Kidney (tissue), 13 donors: ENCODE measurements at regions not wholly inside any gene's neighbourhood (a gene's known extent, or its start where the extent isn't known, plus 50 kb on each side); places are given as distances from the start of the nearest gene placed in this dataset.

Experiments used
- DNase-seq, 5 donors: peaks; one replicate each; pipeline ENCODE4 v3.0.0-alpha.2; 2013 to 2020
- FAIRE-seq: peaks from 2 replicates; lab custom pipeline; 2012; peaks lifted over from hg19 to GRCh38; lab: Jason Lieb, UNC
- H3K27ac ChIP-seq, 2 donors: one replicate each; pipeline ENCODE4 v1.7.0; 2013; ENCODE audit warnings: low read depth in 2 of 2, low read length in 2 of 2, inconsistent platforms in 1 of 2
- H3K27me3 ChIP-seq: one replicate; pipeline ENCODE4 v1.7.1; 2013; ENCODE audit warnings: low read length, inconsistent platforms; ENCODE audit not compliant: control insufficient read depth, insufficient read depth
- H3K36me3 ChIP-seq, 3 donors: one replicate each; pipeline versions ENCODE4 v1.7.0 to v1.7.1; 2013; ENCODE audit warnings: low read length in 3 of 3, control low read depth in 1 of 3, inconsistent platforms in 1 of 3; ENCODE audit not compliant: insufficient read depth in 3 of 3, control insufficient read depth in 2 of 3
- H3K4me1 ChIP-seq, 3 donors: one replicate each; pipeline versions ENCODE4 v1.7.0 to v1.7.1; 2013; ENCODE audit warnings: low read length in 3 of 3, inconsistent platforms in 1 of 3, low read depth in 1 of 3; ENCODE audit not compliant: control insufficient read depth in 2 of 3, insufficient read depth in 2 of 3
- H3K4me3 ChIP-seq, 3 donors: one replicate each; pipeline versions ENCODE4 v1.7.0 to v1.8.1; 2013; ENCODE audit warnings: low read length in 3 of 3, control low read depth in 1 of 3, inconsistent platforms in 1 of 3
- H3K9ac ChIP-seq, 3 donors: one replicate each; pipeline versions ENCODE4 v1.7.0 to v1.7.1; 2013; ENCODE audit warnings: low read length in 3 of 3, control low read depth in 1 of 3, inconsistent platforms in 1 of 3
- H3K9me3 ChIP-seq, 3 donors: one replicate each; pipeline versions ENCODE4 v1.7.0 to v1.7.1; 2013; ENCODE audit warnings: low read length in 3 of 3, control low read depth in 1 of 3, inconsistent platforms in 1 of 3; ENCODE audit not compliant: control insufficient read depth in 2 of 3, insufficient read depth in 1 of 3
- intact Hi-C: fragments of 100-400 bp; cut with DNase I; formaldehyde crosslinking; loops from one replicate; pipeline ENCODE4 v1.11.1; 2022
- TF ChIP-seq, protein P1 (sequence below): IDR thresholded peaks from 3 replicates; pipeline ENCODE4 v1.5.1; 2012; ENCODE audit warnings: mild to moderate bottlenecking, moderate library complexity, borderline replicate concordance; ENCODE audit not compliant: insufficient read depth; ENCODE audit errors: extremely low read depth
- donor health status: control.
- donor health status: control.
- donor health status: control.
- donor health status: control.
- donor health status: control.
- donor health status: DM: yes; HTN: yes; CAD: no.
- donor health status: Normal renal cell carcinoma (clear cell type).

DNA sequence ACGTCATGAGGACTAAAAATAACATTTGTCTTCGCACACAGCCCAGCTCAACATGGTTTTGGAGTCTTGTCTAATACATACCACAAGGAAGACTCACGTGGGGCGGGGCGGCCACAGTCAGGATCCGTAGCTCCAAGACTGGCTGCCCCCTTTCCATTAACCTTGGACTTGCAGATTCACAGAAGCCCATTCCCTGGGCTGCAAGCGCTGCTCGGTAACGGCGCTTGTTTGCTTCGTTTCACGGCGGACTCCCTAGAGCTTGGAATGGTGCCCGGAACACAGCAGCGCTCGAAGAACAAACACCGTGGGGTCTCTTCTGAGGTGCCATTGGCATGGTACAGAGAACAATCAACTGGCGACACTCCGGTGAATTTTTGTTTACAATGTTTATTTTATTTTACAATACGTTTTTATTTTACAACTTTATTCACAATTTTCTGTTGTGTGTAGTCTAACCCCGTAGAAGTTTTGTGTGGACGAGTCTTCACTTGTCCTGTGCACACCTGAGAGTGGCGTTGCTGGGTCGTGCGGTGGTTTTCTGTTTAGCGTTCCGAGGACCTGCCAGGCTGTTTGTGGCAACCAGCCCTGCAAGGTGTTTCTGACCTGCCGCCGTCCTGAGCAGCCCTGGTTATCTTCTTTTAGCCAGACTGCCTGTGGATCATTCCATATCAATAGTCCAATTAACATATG, 126.5 kb downstream of the GALR1 start:
- intact Hi-C loops, result no loop called here
- Histone ChIP-seq H3K9ac (no peak overlapping the region), H3K27me3 (no peaks in the 10 kb centered on the region), H3K27ac (no peak overlapping the region), H3K9me3 (no peaks in the 10 kb centered on the region), H3K36me3 (no peaks in the 10 kb centered on the region), H3K4me1 (no peaks in the 10 kb centered on the region), H3K4me3 (no peak overlapping the region)
- TF ChIP-seq, protein P1, sequence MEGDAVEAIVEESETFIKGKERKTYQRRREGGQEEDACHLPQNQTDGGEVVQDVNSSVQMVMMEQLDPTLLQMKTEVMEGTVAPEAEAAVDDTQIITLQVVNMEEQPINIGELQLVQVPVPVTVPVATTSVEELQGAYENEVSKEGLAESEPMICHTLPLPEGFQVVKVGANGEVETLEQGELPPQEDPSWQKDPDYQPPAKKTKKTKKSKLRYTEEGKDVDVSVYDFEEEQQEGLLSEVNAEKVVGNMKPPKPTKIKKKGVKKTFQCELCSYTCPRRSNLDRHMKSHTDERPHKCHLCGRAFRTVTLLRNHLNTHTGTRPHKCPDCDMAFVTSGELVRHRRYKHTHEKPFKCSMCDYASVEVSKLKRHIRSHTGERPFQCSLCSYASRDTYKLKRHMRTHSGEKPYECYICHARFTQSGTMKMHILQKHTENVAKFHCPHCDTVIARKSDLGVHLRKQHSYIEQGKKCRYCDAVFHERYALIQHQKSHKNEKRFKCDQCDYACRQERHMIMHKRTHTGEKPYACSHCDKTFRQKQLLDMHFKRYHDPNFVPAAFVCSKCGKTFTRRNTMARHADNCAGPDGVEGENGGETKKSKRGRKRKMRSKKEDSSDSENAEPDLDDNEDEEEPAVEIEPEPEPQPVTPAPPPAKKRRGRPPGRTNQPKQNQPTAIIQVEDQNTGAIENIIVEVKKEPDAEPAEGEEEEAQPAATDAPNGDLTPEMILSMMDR, result no peak
- no peak for FAIRE-seq
- no peak for DNase-seq

DNA sequence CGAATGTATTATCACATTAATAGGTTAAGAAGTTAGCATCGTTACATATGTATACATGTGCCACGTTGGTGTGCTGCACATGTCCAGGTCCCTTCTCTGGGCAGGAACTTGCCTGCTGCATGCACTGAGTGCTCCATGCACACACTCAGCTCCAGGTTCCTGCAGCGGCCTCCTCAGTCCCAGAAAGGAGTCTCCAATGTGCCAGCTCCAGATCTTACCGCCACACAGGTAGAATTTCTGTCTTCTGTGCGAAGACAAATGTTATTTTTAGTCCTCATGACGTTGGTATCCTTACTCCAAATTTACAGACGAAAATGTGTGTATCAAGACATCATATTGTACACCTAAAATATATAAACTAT, 127.1 kb downstream of the GALR1 start:
- Histone ChIP-seq H3K9ac (no peak overlapping the region), H3K27ac (no peak overlapping the region), H3K9me3 (no peaks in the 10 kb centered on the region), H3K4me1 (no peaks in the 10 kb centered on the region), H3K4me3 (no peak overlapping the region), H3K27me3 (no peaks in the 10 kb centered on the region), H3K36me3 (no peaks in the 10 kb centered on the region)
- FAIRE-seq, result no peak
- no peak for DNase-seq
- intact Hi-C loops, result no loop called here
- TF ChIP-seq, protein P1, result no peak

GRCh38 chr18:77377813-77378212, 128.2 kb downstream of the GALR1 start:
- Histone ChIP-seq H3K9me3 (no peaks in the 10 kb centered on the region), H3K4me3 (no peak overlapping the region), H3K9ac (no peak overlapping the region), H3K27me3 (no peaks in the 10 kb centered on the region), H3K36me3 (no peaks in the 10 kb centered on the region), H3K4me1 (no peaks in the 10 kb centered on the region), H3K27ac (no peak overlapping the region)
- FAIRE-seq (no peak), DNase-seq (no peak)
- TF ChIP-seq, protein P1, result no peak
- intact Hi-C loops, result no loop called here
